Ectodermal cell (in vitro differentiated cells): ENCODE measurements at regions not wholly inside any gene's neighbourhood (a gene's known extent, or its start where the extent isn't known, plus 50 kb on each side); places are given as distances from the start of the nearest gene placed in this dataset.

ENCODE experiments used
- H3K27ac ChIP-seq: 2 replicates; pipeline ENCODE4 v1.7.0; 2013; ENCODE audit warnings: mild to moderate bottlenecking, low read depth, low read length; ENCODE audit not compliant: insufficient read depth, poor library complexity, severe bottlenecking
- H3K27me3 ChIP-seq: 2 replicates; pipeline ENCODE4 v1.7.0; 2013; ENCODE audit warnings: mild to moderate bottlenecking, low read length; ENCODE audit not compliant: insufficient read depth, control insufficient read depth, poor library complexity, severe bottlenecking
- H3K36me3 ChIP-seq: one replicate; pipeline ENCODE4 v1.7.0; 2013; ENCODE audit warnings: low read length; ENCODE audit not compliant: control insufficient read depth, insufficient read depth
- H3K4me1 ChIP-seq: one replicate; pipeline ENCODE4 v1.7.0; 2013; ENCODE audit warnings: low read length; ENCODE audit not compliant: control insufficient read depth, insufficient read depth
- H3K4me3 ChIP-seq: 2 replicates; pipeline ENCODE4 v1.7.0; 2013; ENCODE audit warnings: low read depth, low read length, control low read depth; ENCODE audit not compliant: insufficient read depth
- H3K9me3 ChIP-seq: 2 replicates; pipeline ENCODE4 v1.7.0; 2013; ENCODE audit warnings: mild to moderate bottlenecking, low read length, moderate library complexity; ENCODE audit not compliant: control insufficient read depth
- WGBS, 2 experiments: methylation state at CpG; one replicate each; pipeline ENCODE4 v1.1.7; 2013; ENCODE audit warnings: missing lambda C conversion rate in 2 of 2; 5-methylcytosine and 5-hydroxymethylcytosine counted together

GRCh38 chr2:57567245-57567644 lies 479.4 kb upstream of the VRK2 start:
- no peaks in the 10 kb centered on the region for H3K27me3 ChIP-seq
- no peak overlapping the region for H3K4me3 ChIP-seq
- no peaks in the 10 kb centered on the region for H3K9me3 ChIP-seq
- H3K36me3 ChIP-seq: no peaks in the 10 kb centered on the region
- no peaks in the 10 kb centered on the region for H3K4me1 ChIP-seq
- H3K27ac ChIP-seq: no peak overlapping the region

GRCh38 chr2:57569396-57569795 lies 477.2 kb upstream of the VRK2 start:
- Histone ChIP-seq H3K27me3 (no peaks in the 10 kb centered on the region), H3K27ac (no peak overlapping the region), H3K9me3 (no peaks in the 10 kb centered on the region), H3K4me1 (no peaks in the 10 kb centered on the region), H3K36me3 (no peaks in the 10 kb centered on the region), H3K4me3 (no peak overlapping the region)

GRCh38 chr2:57570961-57571360 lies 475.6 kb upstream of the VRK2 start:
- H3K36me3 ChIP-seq: no peaks in the 10 kb centered on the region
- H3K27ac ChIP-seq: no peak overlapping the region
- no peak overlapping the region for H3K4me3 ChIP-seq
- H3K9me3 ChIP-seq: no peaks in the 10 kb centered on the region
- WGBS, 2 experiments: 93 to 94% methylated on average over 2 of the region's 2 CpGs
- no peaks in the 10 kb centered on the region for H3K4me1 ChIP-seq
- no peaks in the 10 kb centered on the region for H3K27me3 ChIP-seq

GRCh38 chr2:57575700-57576268 lies 470.8 kb upstream of the VRK2 start:
- no peaks in the 10 kb centered on the region for H3K9me3 ChIP-seq
- WGBS, 2 experiments: 90% methylated on average over 3 to 5 of the region's 5 CpGs
- H3K4me3 ChIP-seq: no peak overlapping the region
- H3K27ac ChIP-seq: no peak overlapping the region
- H3K36me3 ChIP-seq: no peaks in the 10 kb centered on the region
- H3K4me1 ChIP-seq: no peaks in the 10 kb centered on the region
- H3K27me3 ChIP-seq: no peaks in the 10 kb centered on the region

DNA sequence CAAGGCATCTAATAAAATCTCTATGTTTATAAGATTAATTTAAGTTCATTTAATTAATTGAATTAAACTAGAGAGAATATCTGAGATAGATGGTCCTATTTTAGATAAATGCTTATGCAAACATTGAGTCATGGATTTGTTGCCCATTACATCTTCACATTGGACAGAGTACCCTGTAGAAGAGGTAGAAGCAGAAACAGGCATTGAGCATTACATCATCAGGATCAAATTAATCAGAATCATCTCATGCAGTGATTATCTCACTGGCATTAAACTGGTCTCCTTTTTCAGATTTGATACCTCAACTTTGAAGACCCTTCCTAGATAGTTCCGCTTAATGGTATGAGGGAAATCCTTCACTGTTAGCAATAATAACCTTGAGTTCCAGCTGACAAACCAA lies 469.6 kb upstream of the VRK2 start:
- H3K27ac ChIP-seq: no peak overlapping the region
- no peaks in the 10 kb centered on the region for H3K27me3 ChIP-seq
- no peaks in the 10 kb centered on the region for H3K9me3 ChIP-seq
- no peaks in the 10 kb centered on the region for H3K36me3 ChIP-seq
- H3K4me3 ChIP-seq: no peak overlapping the region
- 100% methylated on average over 1 of the region's 1 CpG for WGBS, 2 experiments
- no peaks in the 10 kb centered on the region for H3K4me1 ChIP-seq

DNA sequence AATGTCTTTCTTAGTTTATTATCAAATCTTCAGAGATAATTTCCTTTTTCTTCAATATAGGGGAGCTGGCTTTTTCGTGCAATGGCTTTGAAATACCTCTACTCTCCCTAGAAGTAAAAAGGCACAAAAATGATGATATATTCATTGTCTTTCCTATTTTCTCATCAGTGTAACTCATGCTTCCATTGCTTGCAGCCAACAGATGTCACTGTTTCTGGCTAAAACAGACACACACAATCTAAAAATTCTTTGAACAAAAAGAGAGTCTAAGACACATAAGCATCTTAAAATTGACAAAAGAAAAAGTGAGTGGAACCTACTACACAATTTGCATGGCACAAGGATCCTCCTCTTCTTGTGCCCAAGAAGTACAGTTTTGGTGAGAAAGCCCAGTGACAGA lies 448.7 kb upstream of the VRK2 start:
- Histone ChIP-seq H3K27ac (no peak overlapping the region), H3K9me3 (no peaks in the 10 kb centered on the region), H3K4me3 (no peak overlapping the region), H3K36me3 (no peaks in the 10 kb centered on the region), H3K4me1 (no peaks in the 10 kb centered on the region), H3K27me3 (no peaks in the 10 kb centered on the region)
- no CpG with 5 or more reads among the region's 1 CpG for WGBS, 2 experiments

- no peak overlapping the region for H3K27ac ChIP-seq
- H3K27me3 ChIP-seq: no peaks in the 10 kb centered on the region
- no peaks in the 10 kb centered on the region for H3K9me3 ChIP-seq
- 89 to 90% methylated on average over 4 of the region's 4 CpGs for WGBS, 2 experiments
- no peaks in the 10 kb centered on the region for H3K36me3 ChIP-seq
- no peak overlapping the region for H3K4me3 ChIP-seq
- no peaks in the 10 kb centered on the region for H3K4me1 ChIP-seq
Observed at GRCh38 chr2:57598551-57598950, 448.1 kb upstream of the VRK2 start.

- H3K4me1 ChIP-seq: no peaks in the 10 kb centered on the region
- H3K4me3 ChIP-seq: no peak overlapping the region
- no peaks in the 10 kb centered on the region for H3K27me3 ChIP-seq
- 60 to 68% methylated on average over 2 of the region's 2 CpGs for WGBS, 2 experiments
- H3K36me3 ChIP-seq: no peaks in the 10 kb centered on the region
- no peak overlapping the region for H3K27ac ChIP-seq
- no peaks in the 10 kb centered on the region for H3K9me3 ChIP-seq
Observed at GRCh38 chr2:57602733-57603132, 443.9 kb upstream of the VRK2 start.

DNA sequence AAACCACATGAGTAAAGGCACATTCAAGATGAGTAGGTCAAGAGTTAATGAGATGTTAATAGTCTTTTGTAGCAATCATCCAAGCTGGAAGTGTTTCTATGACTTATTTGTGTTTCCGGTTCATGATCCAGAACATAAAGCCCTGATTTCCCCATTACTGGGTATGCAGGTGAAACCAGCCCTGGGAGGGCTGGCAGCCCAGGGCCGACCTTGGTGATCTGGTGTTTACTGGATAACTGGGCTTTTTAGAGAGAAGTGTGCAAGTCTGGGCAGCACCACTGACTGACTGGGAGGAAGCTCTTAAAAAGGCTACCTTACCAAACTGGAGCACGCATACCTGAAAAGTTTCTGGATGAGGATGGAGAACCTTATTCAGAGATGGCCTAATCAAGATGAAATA lies 431.6 kb upstream of the VRK2 start:
- no peaks in the 10 kb centered on the region for H3K36me3 ChIP-seq
- H3K4me3 ChIP-seq: no peak overlapping the region
- H3K27me3 ChIP-seq: no peaks in the 10 kb centered on the region
- H3K9me3 ChIP-seq: no peaks in the 10 kb centered on the region
- 81 to 83% methylated on average over 3 of the region's 3 CpGs for WGBS, 2 experiments
- no peaks in the 10 kb centered on the region for H3K4me1 ChIP-seq
- H3K27ac ChIP-seq: no peak overlapping the region

- no peak overlapping the region for H3K27ac ChIP-seq
- no peak overlapping the region for H3K4me3 ChIP-seq
- no peaks in the 10 kb centered on the region for H3K36me3 ChIP-seq
- 93 to 100% methylated on average over 1 of the region's 1 CpG for WGBS, 2 experiments
- no peaks in the 10 kb centered on the region for H3K9me3 ChIP-seq
- no peaks in the 10 kb centered on the region for H3K27me3 ChIP-seq
- H3K4me1 ChIP-seq: no peaks in the 10 kb centered on the region
Observed at GRCh38 chr2:57615855-57616556, 430.6 kb upstream of the VRK2 start.

GRCh38 chr2:57617318-57617717 lies 429.3 kb upstream of the VRK2 start:
- Histone ChIP-seq H3K9me3 (no peaks in the 10 kb centered on the region), H3K4me1 (no peaks in the 10 kb centered on the region), H3K27me3 (no peaks in the 10 kb centered on the region), H3K27ac (no peak overlapping the region), H3K4me3 (no peak overlapping the region), H3K36me3 (no peaks in the 10 kb centered on the region)
- WGBS, 2 experiments: 92 to 100% methylated on average over 3 of the region's 3 CpGs
